ENCODE measurements at regions not wholly inside any gene's neighbourhood (a gene's known extent, or its start where the extent isn't known, plus 50 kb on each side); places are given as distances from the start of the nearest gene placed in this dataset.

GRCh38 chr15:29364426-29365078 is 94.9 kb upstream of the NSMCE3 start:
- H3K4me1 ChIP-seq (ENCODE audit: insufficient read depth, low read length) = no peaks in the 10 kb centered on the region
- H3K27ac ChIP-seq (ENCODE audit: low read length) = no peak overlapping the region
- no peaks in the 10 kb centered on the region for H3K27me3 ChIP-seq (ENCODE audit: insufficient read depth, low read length)
- no peak overlapping the region for H3K9ac ChIP-seq (ENCODE audit: low read depth, low read length)
- no peak overlapping the region for H3K4me3 ChIP-seq (ENCODE audit: low read length)
- peaks cover 13% of the 10 kb centered on the region; the same call in 1 of the 2 replicates for H3K9me3 ChIP-seq (ENCODE audit: insufficient read depth, low read depth, low read length)
- no peaks in the 10 kb centered on the region for H3K36me3 ChIP-seq (ENCODE audit: insufficient read depth, low read depth, low read length)

GRCh38 chr15:29361560-29361959 is 91.9 kb upstream of the NSMCE3 start:
- Histone ChIP-seq H3K27ac (ENCODE audit: low read length) (no peak overlapping the region), H3K9ac (ENCODE audit: low read depth, low read length) (no peak overlapping the region), H3K4me1 (ENCODE audit: insufficient read depth, low read length) (no peaks in the 10 kb centered on the region), H3K36me3 (ENCODE audit: insufficient read depth, low read depth, low read length) (no peaks in the 10 kb centered on the region), H3K27me3 (ENCODE audit: insufficient read depth, low read length) (no peaks in the 10 kb centered on the region), H3K4me3 (ENCODE audit: low read length) (no peak overlapping the region), H3K9me3 (ENCODE audit: insufficient read depth, low read depth, low read length) (no peaks in the 10 kb centered on the region)

GRCh38 chr15:29360152-29360551 is 90.5 kb upstream of the NSMCE3 start:
- H3K36me3 ChIP-seq (ENCODE audit: insufficient read depth, low read depth, low read length) = no peaks in the 10 kb centered on the region
- H3K27ac ChIP-seq (ENCODE audit: low read length) = no peak overlapping the region

GRCh38 chr15:29356786-29357185 is 87.2 kb upstream of the NSMCE3 start:
- H3K36me3 ChIP-seq (ENCODE audit: insufficient read depth, low read depth, low read length) = no peaks in the 10 kb centered on the region
- H3K27me3 ChIP-seq (ENCODE audit: insufficient read depth, low read length) = no peaks in the 10 kb centered on the region
- no peak overlapping the region for H3K27ac ChIP-seq (ENCODE audit: low read length)
- no peaks in the 10 kb centered on the region for H3K9me3 ChIP-seq (ENCODE audit: insufficient read depth, low read depth, low read length)
- H3K4me3 ChIP-seq (ENCODE audit: low read length) = no peak overlapping the region
- H3K9ac ChIP-seq (ENCODE audit: low read depth, low read length) = no peak overlapping the region
- H3K4me1 ChIP-seq (ENCODE audit: insufficient read depth, low read length) = no peaks in the 10 kb centered on the region; the same call in 1 of the 2 replicates

More at GRCh38 chr15:29360152-29360551, 90.5 kb upstream of the NSMCE3 start:
- Histone ChIP-seq H3K9ac (ENCODE audit: low read depth, low read length) (no peak overlapping the region), H3K9me3 (ENCODE audit: insufficient read depth, low read depth, low read length) (no peaks in the 10 kb centered on the region), H3K27me3 (ENCODE audit: insufficient read depth, low read length) (no peaks in the 10 kb centered on the region), H3K4me1 (ENCODE audit: insufficient read depth, low read length) (no peaks in the 10 kb centered on the region; the same call in 1 of the 2 replicates), H3K4me3 (ENCODE audit: low read length) (no peak overlapping the region)

GRCh38 chr15:29355477-29355876 is 85.9 kb upstream of the NSMCE3 start:
- no peak overlapping the region for H3K27ac ChIP-seq (ENCODE audit: low read length)
- no peak overlapping the region for H3K4me3 ChIP-seq (ENCODE audit: low read length)
- no peaks in the 10 kb centered on the region; the same call in 1 of the 2 replicates for H3K4me1 ChIP-seq (ENCODE audit: insufficient read depth, low read length)
- no peaks in the 10 kb centered on the region for H3K9me3 ChIP-seq (ENCODE audit: insufficient read depth, low read depth, low read length)
- H3K36me3 ChIP-seq (ENCODE audit: insufficient read depth, low read depth, low read length) = no peaks in the 10 kb centered on the region
- no peak overlapping the region for H3K9ac ChIP-seq (ENCODE audit: low read depth, low read length)
- H3K27me3 ChIP-seq (ENCODE audit: insufficient read depth, low read length) = no peaks in the 10 kb centered on the region

- H3K27me3 ChIP-seq (ENCODE audit: insufficient read depth, low read length) = no peaks in the 10 kb centered on the region
These were observed 82.8 kb upstream of the NSMCE3 start for GRCh38 chr15:29352402-29352801.

DNA sequence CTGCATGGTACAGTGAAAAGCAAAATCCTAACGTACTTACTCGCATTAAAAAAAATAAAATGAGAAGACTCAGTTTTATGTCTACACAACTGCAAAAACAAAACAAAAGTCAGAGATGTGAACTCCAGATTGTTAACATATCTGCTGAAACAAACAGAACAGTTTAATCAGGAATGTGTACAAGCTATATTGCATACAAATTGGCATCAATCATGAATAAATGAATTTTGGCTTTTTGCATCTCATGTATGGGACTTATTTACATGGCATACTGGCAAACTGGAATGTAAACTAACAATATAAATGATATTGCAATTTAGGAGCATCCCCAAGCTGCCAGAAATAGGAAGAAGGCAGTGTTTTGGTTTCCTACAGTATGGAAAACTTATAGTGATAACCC is 79.6 kb upstream of the NSMCE3 start:
- H3K27ac ChIP-seq (ENCODE audit: low read length) = no peak overlapping the region
- no peaks in the 10 kb centered on the region; the same call in 1 of the 2 replicates for H3K27me3 ChIP-seq (ENCODE audit: insufficient read depth, low read length)
- H3K9me3 ChIP-seq (ENCODE audit: insufficient read depth, low read depth, low read length) = no peaks in the 10 kb centered on the region
- H3K4me3 ChIP-seq (ENCODE audit: low read length) = no peak overlapping the region
- no peaks in the 10 kb centered on the region for H3K36me3 ChIP-seq (ENCODE audit: insufficient read depth, low read depth, low read length)
- H3K4me1 ChIP-seq (ENCODE audit: insufficient read depth, low read length) = peaks cover 21% of the 10 kb centered on the region; the same call in 1 of the 2 replicates
- H3K9ac ChIP-seq (ENCODE audit: low read depth, low read length) = no peak overlapping the region

More at GRCh38 chr15:29352402-29352801, 82.8 kb upstream of the NSMCE3 start:
- H3K4me1 ChIP-seq (ENCODE audit: insufficient read depth, low read length) = no peaks in the 10 kb centered on the region; the same call in 1 of the 2 replicates
- no peak overlapping the region for H3K4me3 ChIP-seq (ENCODE audit: low read length)
- H3K9me3 ChIP-seq (ENCODE audit: insufficient read depth, low read depth, low read length) = no peaks in the 10 kb centered on the region
- H3K9ac ChIP-seq (ENCODE audit: low read depth, low read length) = no peak overlapping the region
- H3K36me3 ChIP-seq (ENCODE audit: insufficient read depth, low read depth, low read length) = no peaks in the 10 kb centered on the region
- no peak overlapping the region for H3K27ac ChIP-seq (ENCODE audit: low read length)

- no peaks in the 10 kb centered on the region for H3K9me3 ChIP-seq (ENCODE audit: insufficient read depth, low read depth, low read length)
- no peak overlapping the region for H3K27ac ChIP-seq (ENCODE audit: low read length)
- H3K27me3 ChIP-seq (ENCODE audit: insufficient read depth, low read length) = no peaks in the 10 kb centered on the region; the same call in 1 of the 2 replicates
- H3K9ac ChIP-seq (ENCODE audit: low read depth, low read length) = no peak overlapping the region
- H3K4me3 ChIP-seq (ENCODE audit: low read length) = no peak overlapping the region
- no peaks in the 10 kb centered on the region for H3K36me3 ChIP-seq (ENCODE audit: insufficient read depth, low read depth, low read length)
- peaks cover 27% of the 10 kb centered on the region; the same call in 1 of the 2 replicates for H3K4me1 ChIP-seq (ENCODE audit: insufficient read depth, low read length)
These were observed 78.8 kb upstream of the NSMCE3 start for GRCh38 chr15:29348336-29348914.

GRCh38 chr15:29346998-29347397 is 77.4 kb upstream of the NSMCE3 start:
- Histone ChIP-seq H3K27me3 (ENCODE audit: insufficient read depth, low read length) (no peaks in the 10 kb centered on the region; the same call in 1 of the 2 replicates), H3K27ac (ENCODE audit: low read length) (no peak overlapping the region), H3K9ac (ENCODE audit: low read depth, low read length) (no peak overlapping the region), H3K36me3 (ENCODE audit: insufficient read depth, low read depth, low read length) (no peaks in the 10 kb centered on the region), H3K4me3 (ENCODE audit: low read length) (no peak overlapping the region), H3K4me1 (ENCODE audit: insufficient read depth, low read length) (peaks cover 39% of the 10 kb centered on the region; the same call in 1 of the 2 replicates), H3K9me3 (ENCODE audit: insufficient read depth, low read depth, low read length) (no peaks in the 10 kb centered on the region)

DNA sequence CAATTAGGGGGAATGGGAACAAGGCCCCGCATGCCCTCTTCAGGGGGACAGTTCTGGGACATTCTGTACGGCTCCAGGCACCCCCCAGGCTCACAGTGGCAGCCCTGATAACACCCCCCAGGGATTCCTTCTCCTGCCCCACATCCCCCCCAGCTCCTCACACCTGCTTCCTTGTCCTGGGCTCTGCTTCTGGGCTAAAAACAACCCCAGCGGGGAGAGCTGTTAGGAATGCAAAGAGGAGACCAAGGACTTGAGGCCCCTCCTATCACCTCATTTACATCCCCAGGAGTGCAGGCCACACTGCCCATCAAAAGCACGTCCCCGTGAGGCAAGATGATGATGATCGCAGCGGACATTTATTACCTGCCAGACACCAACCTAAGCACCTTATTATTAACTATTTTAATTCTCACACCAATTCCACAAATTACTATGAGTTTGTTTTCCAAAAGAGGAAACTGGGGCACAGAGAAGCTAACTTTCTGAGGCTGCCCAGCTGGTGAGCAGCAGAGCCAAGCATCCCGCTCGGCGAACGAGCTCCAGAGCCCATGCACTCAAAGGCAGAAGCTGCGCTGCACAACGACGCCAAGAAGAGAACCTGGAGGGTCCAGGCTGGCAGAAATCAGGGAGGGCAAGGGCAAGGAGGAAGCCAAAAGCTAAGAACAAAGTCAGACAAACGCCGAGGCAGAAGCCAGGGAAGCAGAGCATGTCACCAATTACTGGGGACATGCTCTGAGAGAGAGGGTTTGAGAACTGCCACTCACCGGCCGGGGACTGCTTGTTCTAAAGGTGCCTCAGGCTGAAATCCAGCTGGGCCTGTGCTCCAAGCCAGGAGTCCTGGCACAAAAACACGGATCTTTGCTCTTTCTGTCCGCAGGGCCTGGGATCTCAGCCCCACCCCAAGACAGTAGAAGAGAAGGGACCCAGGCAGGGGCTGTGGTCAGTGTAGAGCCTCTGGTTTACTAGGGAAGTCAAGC is 76.2 kb upstream of the NSMCE3 start:
- H3K9ac ChIP-seq (ENCODE audit: low read depth, low read length) = peak overlapping the region; percentile 54; the same call in 1 of the 2 replicates
- H3K4me3 ChIP-seq (ENCODE audit: low read length) = peak overlapping the region; percentile 54
- H3K27ac ChIP-seq (ENCODE audit: low read length) = peak overlapping the region; percentile 11
- no peaks in the 10 kb centered on the region for H3K9me3 ChIP-seq (ENCODE audit: insufficient read depth, low read depth, low read length)
- no peaks in the 10 kb centered on the region; the same call in 1 of the 2 replicates for H3K27me3 ChIP-seq (ENCODE audit: insufficient read depth, low read length)
- H3K4me1 ChIP-seq (ENCODE audit: insufficient read depth, low read length) = peaks cover 43% of the 10 kb centered on the region; the same call in 1 of the 2 replicates
- H3K36me3 ChIP-seq (ENCODE audit: insufficient read depth, low read depth, low read length) = no peaks in the 10 kb centered on the region

DNA sequence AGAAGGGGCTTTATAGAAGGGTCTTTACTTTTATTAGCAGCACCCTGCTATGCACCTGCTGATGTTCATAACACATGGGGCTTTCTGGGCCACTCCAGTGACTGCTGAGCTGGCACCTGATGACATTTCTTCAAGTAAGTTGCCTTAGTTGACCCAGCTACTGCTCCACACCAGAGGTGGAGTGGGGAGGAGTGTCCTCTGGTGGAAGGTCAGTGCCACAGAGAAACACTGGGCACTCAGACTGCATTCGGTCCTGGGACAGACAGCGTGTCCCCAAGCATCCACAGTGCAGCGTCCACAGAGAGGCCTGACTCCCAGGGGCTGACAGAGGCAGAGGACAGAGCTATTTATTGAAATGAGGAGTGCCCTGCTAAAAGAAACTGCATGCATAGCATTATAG is 74.9 kb upstream of the NSMCE3 start:
- H3K27me3 ChIP-seq (ENCODE audit: insufficient read depth, low read length) = no peaks in the 10 kb centered on the region; the same call in 1 of the 2 replicates
- no peak overlapping the region for H3K9ac ChIP-seq (ENCODE audit: low read depth, low read length)
- H3K9me3 ChIP-seq (ENCODE audit: insufficient read depth, low read depth, low read length) = no peaks in the 10 kb centered on the region
- no peak overlapping the region for H3K4me3 ChIP-seq (ENCODE audit: low read length)
- no peak overlapping the region for H3K27ac ChIP-seq (ENCODE audit: low read length)
- no peaks in the 10 kb centered on the region for H3K36me3 ChIP-seq (ENCODE audit: insufficient read depth, low read depth, low read length)
- H3K4me1 ChIP-seq (ENCODE audit: insufficient read depth, low read length) = peaks cover 43% of the 10 kb centered on the region; the same call in 1 of the 2 replicates

Data from iPS-20b (cell line).